Ascending aorta (tissue), 2 donors: ENCODE measurements at regions not wholly inside any gene's neighbourhood (a gene's known extent, or its start where the extent isn't known, plus 50 kb on each side); places are given as distances from the start of the nearest gene placed in this dataset.
"Not testable (repeated sequence)": the region's sequence is repeated elsewhere in the genome, so short reads cannot be mapped to it uniquely, and the experiment has no call there.

Experiments
- DNase-seq, 2 donors: peaks; one replicate each; pipeline ENCODE4 v3.0.0-alpha.2; 2019; ENCODE audit warnings: low spot score in 2 of 2
- H3K27ac ChIP-seq, 2 donors: fragments of 200-600 bp; sonication (generic); one replicate each; pipeline ENCODE4 v1.5.1; 2016 to 2017; ENCODE audit warnings: mild to moderate bottlenecking in 1 of 2
- H3K27me3 ChIP-seq: fragments of 200-600 bp; sonication (generic); one replicate; pipeline ENCODE4 v1.5.1; 2017
- H3K36me3 ChIP-seq, 2 donors: fragments of 200-600 bp; sonication (generic); one replicate each; pipeline ENCODE4 v1.5.1; 2016
- H3K4me1 ChIP-seq, 2 donors: fragments of 200-600 bp; sonication (generic); one replicate each; pipeline ENCODE4 v1.5.1; 2016 to 2017; ENCODE audit warnings: mild to moderate bottlenecking in 1 of 2
- H3K4me3 ChIP-seq, 2 donors: fragments of 200-600 bp; sonication (generic); one replicate each; pipeline ENCODE4 v1.5.1; 2016 to 2017; ENCODE audit warnings: mild to moderate bottlenecking in 1 of 2
- H3K9me3 ChIP-seq, 2 donors: fragments of 200-600 bp; sonication (generic); one replicate each; pipeline ENCODE4 v1.5.1; 2016
- intact Hi-C: fragments of 100-400 bp; cut with DNase I; formaldehyde crosslinking; loops from one replicate; pipeline ENCODE4 v1.15.1; 2023
- TF ChIP-seq, protein P1 (sequence below), 3 experiments: fragments of 200-600 bp in 2 of 3; fragments of 450-650 bp in 1 of 3; sonication (generic) in 2 of 3; IDR thresholded peaks; one replicate each; pipeline ENCODE4 v1.5.1; 2016 to 2019; ENCODE audit warnings: antibody characterized with exemption in 3 of 3, mild to moderate bottlenecking in 1 of 3, moderate library complexity in 1 of 3

DNA sequence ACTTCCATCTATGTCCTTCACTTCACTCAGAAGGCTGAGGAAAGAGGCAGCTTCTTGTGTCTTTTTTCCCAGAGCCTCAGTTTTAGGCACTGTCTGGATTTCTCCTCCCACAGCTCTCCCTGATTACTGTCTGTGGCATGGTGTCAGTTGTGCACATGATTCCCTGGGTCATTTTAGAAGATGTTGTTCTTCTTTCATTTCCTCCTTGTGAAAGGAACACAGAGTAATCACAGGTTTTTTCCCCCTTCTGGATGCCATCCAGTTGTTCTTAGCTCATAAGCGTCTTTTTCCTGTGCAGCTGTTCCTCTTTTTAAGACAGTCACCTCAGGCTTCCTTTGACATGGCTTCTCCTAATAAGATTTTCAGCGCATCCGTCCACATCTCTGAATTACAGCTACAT, 212.2 kb downstream of the FAM181B start:
- DNase-seq = no peak
- H3K27ac ChIP-seq = no peak overlapping the region
- TF ChIP-seq, protein P1, sequence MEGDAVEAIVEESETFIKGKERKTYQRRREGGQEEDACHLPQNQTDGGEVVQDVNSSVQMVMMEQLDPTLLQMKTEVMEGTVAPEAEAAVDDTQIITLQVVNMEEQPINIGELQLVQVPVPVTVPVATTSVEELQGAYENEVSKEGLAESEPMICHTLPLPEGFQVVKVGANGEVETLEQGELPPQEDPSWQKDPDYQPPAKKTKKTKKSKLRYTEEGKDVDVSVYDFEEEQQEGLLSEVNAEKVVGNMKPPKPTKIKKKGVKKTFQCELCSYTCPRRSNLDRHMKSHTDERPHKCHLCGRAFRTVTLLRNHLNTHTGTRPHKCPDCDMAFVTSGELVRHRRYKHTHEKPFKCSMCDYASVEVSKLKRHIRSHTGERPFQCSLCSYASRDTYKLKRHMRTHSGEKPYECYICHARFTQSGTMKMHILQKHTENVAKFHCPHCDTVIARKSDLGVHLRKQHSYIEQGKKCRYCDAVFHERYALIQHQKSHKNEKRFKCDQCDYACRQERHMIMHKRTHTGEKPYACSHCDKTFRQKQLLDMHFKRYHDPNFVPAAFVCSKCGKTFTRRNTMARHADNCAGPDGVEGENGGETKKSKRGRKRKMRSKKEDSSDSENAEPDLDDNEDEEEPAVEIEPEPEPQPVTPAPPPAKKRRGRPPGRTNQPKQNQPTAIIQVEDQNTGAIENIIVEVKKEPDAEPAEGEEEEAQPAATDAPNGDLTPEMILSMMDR (IDR thresholded peaks at IDR 0.05) = no peak
- no peak overlapping the region for H3K4me3 ChIP-seq
- H3K36me3 ChIP-seq = no peaks in the 10 kb centered on the region
- H3K27me3 ChIP-seq = no peaks in the 10 kb centered on the region
- no peaks in the 10 kb centered on the region for H3K4me1 ChIP-seq
- no peaks in the 10 kb centered on the region for H3K9me3 ChIP-seq
- intact Hi-C loops = no loop called here

DNA sequence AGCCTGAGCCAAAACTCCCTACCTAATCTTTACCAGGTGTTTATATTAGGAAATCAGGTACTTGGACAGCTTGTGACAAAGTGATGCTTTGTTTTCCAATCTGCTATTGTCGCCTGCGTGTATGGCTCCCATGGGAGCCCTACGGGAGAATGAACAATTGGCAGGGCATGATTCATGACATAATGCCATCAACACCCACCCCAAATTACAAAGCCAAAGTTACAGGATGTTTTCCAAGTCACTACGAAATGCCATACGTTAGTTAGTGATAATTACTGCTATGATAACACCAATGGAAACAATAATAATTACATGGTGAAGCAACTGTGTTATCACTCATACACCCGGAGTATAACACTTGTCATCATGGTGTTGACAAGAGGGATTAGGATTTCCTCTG, 226.4 kb downstream of the FAM181B start:
- Histone ChIP-seq H3K4me1 (no peaks in the 10 kb centered on the region), H3K27me3 (no peaks in the 10 kb centered on the region), H3K36me3 (no peaks in the 10 kb centered on the region), H3K9me3 (no peaks in the 10 kb centered on the region), H3K4me3 (no peak overlapping the region), H3K27ac (no peak overlapping the region)
- intact Hi-C loops = no loop called here
- DNase-seq = no peak
- TF ChIP-seq, protein P1 (IDR thresholded peaks at IDR 0.05) = no peak

DNA sequence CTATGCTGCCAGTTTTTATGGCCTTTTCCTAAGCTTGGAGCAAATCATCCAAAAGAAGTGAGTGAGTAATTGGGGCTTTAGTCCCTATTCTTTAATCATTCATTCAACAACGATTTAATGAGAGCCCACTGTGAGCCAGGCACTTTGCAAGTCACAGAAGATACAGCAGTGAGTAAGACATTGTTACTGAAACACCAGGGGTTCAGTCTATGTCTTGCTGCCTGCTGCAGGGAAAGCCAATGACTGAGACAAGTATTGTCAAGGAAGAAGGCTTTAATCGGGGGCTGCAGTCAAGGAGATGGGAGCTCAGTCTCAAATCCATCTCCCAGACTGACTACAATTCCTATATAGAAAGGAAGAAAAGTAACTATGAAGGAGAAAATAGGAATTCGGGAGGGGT, 228.3 kb downstream of the FAM181B start:
- intact Hi-C loops = no loop called here
- Histone ChIP-seq H3K4me3 (no peak overlapping the region), H3K27ac (no peak overlapping the region), H3K36me3 (no peaks in the 10 kb centered on the region), H3K9me3 (no peaks in the 10 kb centered on the region), H3K4me1 (no peaks in the 10 kb centered on the region), H3K27me3 (no peaks in the 10 kb centered on the region)
- TF ChIP-seq, protein P1 (IDR thresholded peaks at IDR 0.05) = no peak
- no peak for DNase-seq

DNA sequence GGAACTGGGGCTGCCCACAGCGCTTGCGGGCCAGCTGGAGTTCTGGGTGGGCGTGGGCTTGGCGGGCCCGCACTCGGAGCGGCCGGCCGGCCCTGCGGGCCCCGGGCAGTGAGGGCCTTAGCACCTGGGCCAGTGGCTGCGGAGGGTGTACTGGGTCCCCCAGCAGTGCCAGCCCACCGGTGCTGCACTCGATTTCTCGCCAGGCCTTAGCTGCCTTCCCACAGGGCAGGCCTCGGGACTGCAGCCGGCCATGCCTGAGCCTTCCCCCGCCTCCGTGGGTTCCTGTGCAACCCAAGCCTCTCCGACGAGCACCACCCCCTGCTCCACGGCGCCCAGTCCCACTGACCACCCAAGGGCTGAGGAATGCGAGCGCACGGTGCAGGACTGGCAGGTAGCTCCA, 232.5 kb downstream of the FAM181B start:
- intact Hi-C loops, H3K9me3 ChIP-seq, H3K27me3 ChIP-seq, H3K36me3 ChIP-seq, H3K4me1 ChIP-seq, DNase-seq, H3K4me3 ChIP-seq, H3K27ac ChIP-seq: not testable (repeated sequence)

DNA sequence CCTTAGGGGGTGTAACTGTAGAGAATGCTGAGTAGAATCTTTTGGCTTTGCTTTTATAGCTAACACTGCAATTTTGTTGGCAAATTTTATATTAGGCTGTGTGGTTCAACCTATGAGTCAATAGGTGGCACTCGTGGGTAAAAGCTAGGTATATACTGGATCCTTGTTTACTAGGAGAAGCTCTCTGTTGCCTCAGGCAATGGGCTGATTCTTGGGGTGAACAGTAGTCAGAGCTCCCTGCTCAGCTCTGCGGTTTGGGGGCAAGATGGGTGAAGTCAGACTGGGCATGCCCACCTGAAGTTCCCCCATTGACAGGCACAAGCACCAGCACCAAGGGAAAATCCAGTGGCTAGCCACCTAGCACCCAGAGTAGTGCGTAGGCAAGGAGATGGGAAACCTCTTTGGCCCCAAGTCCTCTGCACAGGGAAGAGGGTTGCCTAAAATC, 238.7 kb downstream of the FAM181B start:
- TF ChIP-seq, protein P1 (IDR thresholded peaks at IDR 0.05) = no peak

DNA sequence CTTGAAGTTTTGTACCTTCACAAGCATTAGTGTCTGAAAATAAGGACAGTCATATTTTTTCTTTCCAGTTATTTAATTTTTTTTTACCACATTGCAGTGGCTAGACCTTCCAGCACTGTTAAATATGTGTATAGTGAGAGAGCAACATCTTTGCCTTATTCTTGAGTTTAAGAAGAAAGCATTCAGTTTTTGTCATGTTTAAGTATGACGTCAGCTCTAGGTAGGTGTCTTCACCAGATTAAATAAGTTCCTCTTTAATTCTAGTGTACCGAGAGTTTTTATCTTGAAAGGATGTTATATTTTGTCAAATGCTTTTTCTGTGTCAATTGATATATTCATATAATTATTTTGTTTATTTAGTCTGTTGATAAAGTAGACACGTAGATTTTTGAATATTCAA, 258.8 kb downstream of the FAM181B start:
- no peak for DNase-seq
- Histone ChIP-seq H3K27me3 (no peaks in the 10 kb centered on the region), H3K4me3 (no peak overlapping the region), H3K9me3 (no peaks in the 10 kb centered on the region), H3K36me3 (no peaks in the 10 kb centered on the region), H3K27ac (no peak overlapping the region), H3K4me1 (no peaks in the 10 kb centered on the region)
- TF ChIP-seq, protein P1 (IDR thresholded peaks at IDR 0.05) = no peak
- intact Hi-C loops = no loop called here

More for the DNA sequence above, 238.7 kb downstream of the FAM181B start:
- Histone ChIP-seq H3K9me3 (no peaks in the 10 kb centered on the region), H3K36me3 (no peaks in the 10 kb centered on the region), H3K27ac (no peak overlapping the region), H3K4me3 (no peak overlapping the region), H3K27me3 (no peaks in the 10 kb centered on the region), H3K4me1 (no peaks in the 10 kb centered on the region)
- intact Hi-C loops = no loop called here
- DNase-seq = no peak
